HCT116 (cell line): ENCODE measurements at regions not wholly inside any gene's neighbourhood (a gene's known extent, or its start where the extent isn't known, plus 50 kb on each side); places are given as distances from the start of the nearest gene placed in this dataset.
"Not testable (repeated sequence)": the region's sequence is repeated elsewhere in the genome, so short reads cannot be mapped to it uniquely, and the experiment has no call there.

Experiments used
- ATAC-seq: fragments of 200-7000 bp; cut with Tn5 transposase; 2 replicates; pipeline ENCODE4 v1.9.1; 2020; ENCODE audit warnings: mild to moderate bottlenecking, moderate library complexity
- BruUV-seq: library from RNA; stranded (reverse); fragments of 400-500 nt; replicated peaks from 2 replicates; lab custom pipeline; 2021; lab: Mats Ljungman, UMichigan
- CTCF ChIA-PET: fragments of 300-600 bp; sonication (Branson Sonifier 250); formaldehyde crosslinking; loops from one replicate; lab custom pipeline; 2021; ENCODE audit warnings: antibody characterized with exemption; lab: Charles Lee
- POLR2A ChIA-PET: fragments of 300-600, 350-600 bp; sonication (Branson Sonifier 250); formaldehyde crosslinking; loops from one replicate; lab custom pipeline; 2021; ENCODE audit warnings: antibody characterized with exemption; lab: Charles Lee
- RAD21 ChIA-PET, 2 experiments: fragments of 300-600 bp; sonication (Branson Sonifier 250); formaldehyde crosslinking; loops; one replicate each; lab custom pipeline; 2023; ENCODE audit warnings: low total read pairs in 2 of 2; ENCODE audit not compliant: uncharacterized antibody in 2 of 2, unreplicated experiment in 2 of 2, low non-redundant PET in 1 of 2; lab: Charles Lee
- DNase-seq: peaks from one replicate; pipeline ENCODE4 v3.0.0-alpha.2; 2010; ENCODE audit warnings: low read depth, low spot score
- H2AFZ ChIP-seq: fragments of 200-600 bp; shearing (Covaris generic), sonication (generic); 2 replicates; pipeline ENCODE4 v1.6.1; 2017; ENCODE audit warnings: low read depth, mixed run types, mixed read lengths, antibody characterized with exemption, low read length; ENCODE audit not compliant: poor library complexity, severe bottlenecking
- H3K27ac ChIP-seq: 2 replicates; pipeline ENCODE4 v1.5.1; 2012; ENCODE audit warnings: low read depth, low read length
- H3K27me3 ChIP-seq: fragments of 200-600 bp; sonication (generic); 2 replicates; pipeline ENCODE4 v1.6.1; 2016; ENCODE audit warnings: mixed run types, low read length, mixed read lengths; ENCODE audit not compliant: insufficient read depth
- H3K36me3 ChIP-seq, 2 experiments: fragments of 200-500 bp in 1 of 2; fragments of 200-600 bp in 1 of 2; sonication (Bioruptor generic) in 1 of 2; sonication (generic) in 1 of 2; 2 replicates each; pipeline versions ENCODE4 v1.5.1 to v1.6.1; 2014 to 2016; ENCODE audit warnings: low read length in 2 of 2, inconsistent platforms in 1 of 2, mixed read lengths in 1 of 2, mixed run types in 1 of 2; ENCODE audit not compliant: insufficient read depth in 2 of 2, control insufficient read depth in 1 of 2
- H3K4me1 ChIP-seq, 2 experiments: fragments of 200-600 bp in 1 of 2; sonication (generic) in 1 of 2; 2 replicates each; pipeline versions ENCODE4 v1.5.1 to v1.6.1; 2012 to 2017; ENCODE audit warnings: low read length in 2 of 2, inconsistent platforms in 1 of 2, mild to moderate bottlenecking in 1 of 2, mixed read lengths in 1 of 2, mixed run types in 1 of 2, moderate library complexity in 1 of 2; ENCODE audit not compliant: insufficient read depth in 2 of 2, control insufficient read depth in 1 of 2
- H3K4me2 ChIP-seq: fragments of 200-600 bp; sonication (generic); 2 replicates; pipeline ENCODE4 v1.6.1; 2017; ENCODE audit warnings: mixed run types, low read length, mixed read lengths
- H3K4me3 ChIP-seq, 2 experiments: fragments of 200-600 bp in 1 of 2; sonication (generic) in 1 of 2; replicated peaks in 1 of 2; 2 replicates each; pipeline ENCODE4 v1.5.1; 2011 to 2016; ENCODE audit warnings: low read length in 2 of 2, control low read depth in 1 of 2, low read depth in 1 of 2, mild to moderate bottlenecking in 1 of 2, mixed read lengths in 1 of 2, mixed run types in 1 of 2
- H3K79me2 ChIP-seq: fragments of 200-600 bp; sonication (generic); 2 replicates; pipeline ENCODE4 v1.6.1; 2017; ENCODE audit warnings: mild to moderate bottlenecking, mixed run types, low read length, moderate library complexity, mixed read lengths; ENCODE audit not compliant: insufficient read depth
- H3K9ac ChIP-seq: fragments of 200-600 bp; sonication (generic); 2 replicates; pipeline ENCODE4 v1.6.1; 2016; ENCODE audit warnings: low read length, mixed read lengths
- H3K9me2 ChIP-seq: fragments of 200-600 bp; sonication (generic), shearing (Covaris generic); 2 replicates; pipeline ENCODE4 v1.6.1; 2017; ENCODE audit warnings: mixed run types, mild to moderate bottlenecking, moderate library complexity; ENCODE audit not compliant: insufficient read depth
- H3K9me3 ChIP-seq, 2 experiments: fragments of 200-500 bp in 1 of 2; fragments of 200-600 bp in 1 of 2; sonication (Bioruptor generic) in 1 of 2; sonication (generic) in 1 of 2; 2 replicates each; pipeline ENCODE4 v1.6.1; 2014 to 2017; ENCODE audit warnings: low read length in 2 of 2, mixed read lengths in 2 of 2, inconsistent platforms in 1 of 2, low read depth in 1 of 2, mild to moderate bottlenecking in 1 of 2, mixed run types in 1 of 2, moderate library complexity in 1 of 2; ENCODE audit not compliant: control insufficient read depth in 1 of 2, insufficient read depth in 1 of 2
- H4K20me1 ChIP-seq: fragments of 200-600 bp; sonication (generic), shearing (Covaris generic); 2 replicates; pipeline ENCODE4 v1.6.1; 2017; ENCODE audit warnings: mixed run types, mild to moderate bottlenecking, moderate library complexity; ENCODE audit not compliant: insufficient read depth
- ELF1 ChIP-seq: IDR thresholded peaks from 2 replicates; pipeline ENCODE4 v1.6.1; 2012; ENCODE audit warnings: low read depth, borderline replicate concordance
- JUND ChIP-seq: IDR thresholded peaks from 2 replicates; pipeline ENCODE4 v1.6.1; 2012
- SP1 ChIP-seq: IDR thresholded peaks from 2 replicates; pipeline ENCODE4 v1.6.1; 2012; ENCODE audit warnings: low read depth
- SRF ChIP-seq: IDR thresholded peaks from 2 replicates; pipeline ENCODE4 v1.6.1; 2012; ENCODE audit warnings: low read depth
- intact Hi-C: fragments of 100-400 bp; cut with micrococcal nuclease; formaldehyde crosslinking; loops from 2 replicates; pipeline ENCODE4 v1.10.0; 2022

DNA sequence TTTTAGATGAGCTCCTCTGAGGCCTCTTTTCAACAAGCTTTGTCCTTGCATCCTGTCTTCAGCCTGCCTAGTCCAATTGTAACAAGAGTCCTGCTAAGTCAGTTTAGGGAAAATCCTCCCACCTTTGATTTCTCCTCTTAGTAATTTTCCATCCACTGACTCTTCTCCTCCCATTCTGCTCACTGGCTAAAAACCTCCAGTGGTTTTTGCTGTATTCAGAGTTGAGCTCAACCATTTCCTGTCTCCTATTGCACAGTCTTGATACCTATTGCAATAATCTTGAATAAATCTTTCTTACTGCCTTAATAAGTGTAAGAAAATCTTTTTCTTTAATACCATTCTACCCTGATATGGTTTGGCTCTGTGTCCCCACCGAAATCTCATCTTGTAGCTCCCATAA is 117.8 kb upstream of the ENPP6 start:
- no peak for DNase-seq
- H3K27me3 ChIP-seq = no peaks in the 10 kb centered on the region
- H3K79me2 ChIP-seq = no peaks in the 10 kb centered on the region
- intact Hi-C loops = no loop called here
- RAD21 ChIA-PET = no interaction called here
- H4K20me1 ChIP-seq = no peaks in the 10 kb centered on the region
- H3K27ac ChIP-seq = no peak overlapping the region
- ATAC-seq = no peak
- TF ChIP-seq SRF = no peak
- TF ChIP-seq SP1 = no peak
- TF ChIP-seq ELF1 = no peak
- no peak for TF ChIP-seq JUND
- TF ChIP-seq, all 23 proteins: peak for 0
- Histone ChIP-seq H3K9me2 (no peaks in the 10 kb centered on the region), H2AFZ (no peak overlapping the region), H3K4me3 (no peak overlapping the region), H3K36me3 (no peaks in the 10 kb centered on the region), H3K9ac (no peak overlapping the region), H3K4me1 (no peaks in the 10 kb centered on the region), H3K9me3 (no peaks in the 10 kb centered on the region), H3K4me2 (no peak overlapping the region)
- ChIA-PET POLR2A (no interaction called here), CTCF (no interaction called here)
- no TSS peak for BruUV-seq

GRCh38 chr4:184333446-184333845 is 115.8 kb upstream of the ENPP6 start:
- DNase-seq, intact Hi-C loops, H3K4me1 ChIP-seq, H3K4me3 ChIP-seq, H4K20me1 ChIP-seq, H3K79me2 ChIP-seq, H2AFZ ChIP-seq, BruUV-seq, H3K9me3 ChIP-seq, H3K36me3 ChIP-seq, RAD21 ChIA-PET, H3K27ac ChIP-seq, H3K27me3 ChIP-seq, H3K4me2 ChIP-seq, H3K9ac ChIP-seq, POLR2A ChIA-PET, CTCF ChIA-PET, ATAC-seq, H3K9me2 ChIP-seq: not testable (repeated sequence)
